H9 (cell line): ENCODE measurements at regions not wholly inside any gene's neighbourhood (a gene's known extent, or its start where the extent isn't known, plus 50 kb on each side); places are given as distances from the start of the nearest gene placed in this dataset.

Experiments
- DNase-seq: peaks from one replicate; pipeline ENCODE4 v3.0.0-alpha.2; 2017
- H2AFZ ChIP-seq: one replicate; pipeline ENCODE4 v1.6.1; 2013; ENCODE audit warnings: mild to moderate bottlenecking, low read length, control low read depth, moderate library complexity
- H2AK5ac ChIP-seq: 2 replicates; pipeline ENCODE4 v1.6.1; 2013; ENCODE audit warnings: low read length, control low read depth, mixed read lengths; ENCODE audit not compliant: insufficient read length
- H2BK120ac ChIP-seq: one replicate; pipeline ENCODE4 v1.6.1; 2013; ENCODE audit warnings: low read depth, mild to moderate bottlenecking, low read length, control low read depth, inconsistent platforms; ENCODE audit not compliant: poor library complexity, severe bottlenecking
- H2BK12ac ChIP-seq: 2 replicates; pipeline ENCODE4 v1.6.1; 2013; ENCODE audit warnings: low read length, control low read depth, mixed read lengths, low read depth; ENCODE audit not compliant: insufficient read length
- H2BK15ac ChIP-seq: 2 replicates; pipeline ENCODE4 v1.6.1; 2013; ENCODE audit warnings: low read depth, low read length, control low read depth
- H2BK20ac ChIP-seq: one replicate; pipeline ENCODE4 v1.6.1; 2013; ENCODE audit warnings: low read depth, mild to moderate bottlenecking, low read length, control low read depth, inconsistent platforms; ENCODE audit not compliant: poor library complexity, severe bottlenecking
- H2BK5ac ChIP-seq: 2 replicates; pipeline ENCODE4 v1.6.1; 2013; ENCODE audit warnings: low read length, control low read depth, mixed read lengths; ENCODE audit not compliant: insufficient read length
- H3K14ac ChIP-seq: 2 replicates; pipeline ENCODE4 v1.6.1; 2013; ENCODE audit warnings: low read length, control low read depth; ENCODE audit not compliant: insufficient read depth
- H3K18ac ChIP-seq: 2 replicates; pipeline ENCODE4 v1.6.1; 2013; ENCODE audit warnings: low read depth, mild to moderate bottlenecking, mixed read lengths, low read length, control low read depth; ENCODE audit not compliant: insufficient read length
- H3K23ac ChIP-seq: 2 replicates; pipeline ENCODE4 v1.6.1; 2013; ENCODE audit warnings: low read length, control low read depth, mixed read lengths, low read depth; ENCODE audit not compliant: insufficient read length
- H3K23me2 ChIP-seq: 2 replicates; pipeline ENCODE4 v1.6.1; 2013; ENCODE audit warnings: low read depth, mild to moderate bottlenecking, mixed read lengths, low read length, control low read depth; ENCODE audit not compliant: insufficient read length, poor library complexity, severe bottlenecking
- H3K27ac ChIP-seq: 2 replicates; pipeline ENCODE4 v1.5.1; 2013; ENCODE audit warnings: low read length, control low read depth, mixed read lengths, low read depth; ENCODE audit not compliant: insufficient read length
- H3K27me3 ChIP-seq: 2 replicates; pipeline ENCODE4 v1.6.1; 2013; ENCODE audit warnings: low read length, control low read depth, inconsistent platforms; ENCODE audit not compliant: insufficient read depth
- H3K4ac ChIP-seq: 2 replicates; pipeline ENCODE4 v1.6.1; 2013; ENCODE audit warnings: low read depth, mild to moderate bottlenecking, control low read depth, inconsistent platforms, low read length, moderate library complexity
- H3K4me1 ChIP-seq: 2 replicates; pipeline ENCODE4 v1.6.1; 2013; ENCODE audit warnings: low read length, control low read depth, inconsistent platforms; ENCODE audit not compliant: insufficient read depth
- H3K4me2 ChIP-seq: 2 replicates; pipeline ENCODE4 v1.6.1; 2013; ENCODE audit warnings: low read length, control low read depth, mixed read lengths; ENCODE audit not compliant: insufficient read length, insufficient read depth
- H3K56ac ChIP-seq: 2 replicates; pipeline ENCODE4 v1.6.1; 2013; ENCODE audit warnings: low read depth, mild to moderate bottlenecking, mixed read lengths, low read length, control low read depth; ENCODE audit not compliant: insufficient read length
- H3K79me1 ChIP-seq: 2 replicates; pipeline ENCODE4 v1.6.1; 2013; ENCODE audit warnings: low read depth, mild to moderate bottlenecking, moderate library complexity, low read length, control low read depth, inconsistent platforms; ENCODE audit not compliant: insufficient read depth, poor library complexity, severe bottlenecking
- H3K79me2 ChIP-seq: 2 replicates; pipeline ENCODE4 v1.6.1; 2013; ENCODE audit warnings: low read length, control low read depth, inconsistent platforms; ENCODE audit not compliant: insufficient read depth
- H3K9ac ChIP-seq: 2 replicates; pipeline ENCODE4 v1.6.1; 2013; ENCODE audit warnings: low read length, control low read depth, mixed read lengths; ENCODE audit not compliant: insufficient read length; ENCODE audit errors: extremely low read depth
- H3K9me3 ChIP-seq: one replicate; pipeline ENCODE4 v1.6.1; 2013; ENCODE audit warnings: low read depth, low read length, inconsistent platforms; ENCODE audit not compliant: control insufficient read depth
- H3T11ph ChIP-seq: one replicate; pipeline ENCODE4 v1.6.1; 2013; ENCODE audit warnings: mild to moderate bottlenecking, low read length, control low read depth, inconsistent platforms
- H4K20me1 ChIP-seq: one replicate; pipeline ENCODE4 v1.6.1; 2013; ENCODE audit not compliant: control insufficient read depth, insufficient read length, insufficient read depth
- H4K5ac ChIP-seq: 2 replicates; pipeline ENCODE4 v1.6.1; 2013; ENCODE audit warnings: low read depth, mild to moderate bottlenecking, mixed read lengths, low read length, control low read depth; ENCODE audit not compliant: insufficient read length
- H4K8ac ChIP-seq: replicated peaks from 2 replicates; pipeline ENCODE4 v1.6.1; 2013; ENCODE audit warnings: low read length, control low read depth, mixed read lengths, low read depth; ENCODE audit not compliant: insufficient read length
- H4K91ac ChIP-seq: 2 replicates; pipeline ENCODE4 v1.6.1; 2013; ENCODE audit warnings: low read depth, mild to moderate bottlenecking, moderate library complexity, mixed read lengths, low read length, control low read depth; ENCODE audit not compliant: insufficient read length
- H3K27ac Mint-ChIP-seq, 3 experiments: 2 replicates in 2 of 3; 3 replicates in 1 of 3; pipeline ENCODE4 v1.8.0; 2020 to 2021; ENCODE audit warnings: mixed read lengths in 3 of 3, mild to moderate bottlenecking in 1 of 3, moderate library complexity in 1 of 3
- H3K27me3 Mint-ChIP-seq: 2 replicates; pipeline ENCODE4 v1.8.0; 2021; ENCODE audit warnings: low read depth, mild to moderate bottlenecking, moderate library complexity, mixed read lengths
- H3K36me3 Mint-ChIP-seq, 3 experiments: 2 replicates in 2 of 3; 3 replicates in 1 of 3; pipeline ENCODE4 v1.8.0; 2020 to 2021; ENCODE audit warnings: low read depth in 3 of 3, mixed read lengths in 3 of 3; ENCODE audit not compliant: insufficient read depth in 1 of 3
- H3K4me1 Mint-ChIP-seq, 2 experiments: 2 replicates each; pipeline ENCODE4 v1.8.0; 2020; ENCODE audit warnings: mixed read lengths in 2 of 2
- H3K4me3 Mint-ChIP-seq, 2 experiments: 2 replicates in 1 of 2; 3 replicates in 1 of 2; pipeline ENCODE4 v1.8.0; 2020 to 2021; ENCODE audit warnings: mild to moderate bottlenecking in 2 of 2, mixed read lengths in 2 of 2, moderate library complexity in 1 of 2
- H3K9me3 Mint-ChIP-seq, 2 experiments: 2 replicates in 1 of 2; 3 replicates in 1 of 2; pipeline ENCODE4 v1.8.0; 2020; ENCODE audit warnings: mild to moderate bottlenecking in 2 of 2, mixed read lengths in 2 of 2, moderate library complexity in 1 of 2
- WGBS: extraction: QIAGEN DNeasy Blood & Tissue Kit; methylation state at CpG from one replicate; pipeline ENCODE4 v1.1.7; 2013; ENCODE audit warnings: missing lambda C conversion rate, low lambda C conversion rate, mixed read lengths; ENCODE audit not compliant: insufficient read length; ENCODE audit errors: extremely low coverage; 5-methylcytosine and 5-hydroxymethylcytosine counted together
- TF ChIP-seq, protein P1 (sequence below): fragments of 200-600 bp; sonication (generic); conservative IDR thresholded peaks from 3 replicates; pipeline ENCODE4 v1.8.0; 2021; ENCODE audit warnings: antibody characterized with exemption, mild to moderate bottlenecking

DNA sequence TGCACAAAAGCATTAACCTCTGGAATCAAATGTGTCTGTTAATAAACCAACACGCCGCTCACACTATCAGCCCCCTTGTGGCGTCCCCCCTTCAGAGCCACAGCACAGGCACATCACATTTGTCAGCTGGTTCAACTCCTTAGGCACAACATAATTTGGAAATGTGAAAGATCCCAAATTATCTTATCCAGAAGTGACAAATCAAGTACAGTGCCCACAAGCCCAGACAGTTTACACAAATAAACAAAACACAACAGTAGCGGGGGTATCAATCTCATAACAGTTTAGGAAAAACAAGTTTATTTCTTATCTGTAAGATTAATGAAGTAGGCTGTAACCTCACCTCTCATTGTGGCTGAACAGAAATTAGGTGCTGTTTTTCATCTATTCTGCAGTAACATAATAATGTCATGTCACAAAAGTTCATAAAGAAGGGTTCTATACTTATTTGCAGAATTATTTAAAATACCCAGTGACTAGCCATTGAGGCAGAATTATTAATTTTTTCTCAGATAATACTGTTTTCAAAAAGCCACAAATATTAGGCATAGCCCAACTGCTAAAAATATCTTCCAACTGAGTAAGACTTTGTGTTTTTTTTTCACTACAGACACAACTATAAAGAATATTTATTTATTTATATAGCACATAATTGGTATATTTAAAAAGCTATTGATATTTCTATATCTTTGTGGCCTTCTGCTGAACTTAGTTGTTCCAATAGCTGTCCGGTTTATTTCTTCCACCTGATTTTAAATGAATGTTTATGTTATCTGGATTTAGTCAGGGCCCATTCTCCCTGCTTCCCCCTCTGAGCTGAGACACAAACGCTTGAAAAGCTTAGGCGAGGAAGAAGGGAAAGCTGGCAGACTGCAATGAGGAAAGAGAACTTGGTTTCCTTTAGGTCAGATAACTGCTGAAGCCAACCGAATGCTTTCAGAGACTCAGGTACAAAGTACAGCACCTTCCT lies 214.7 kb downstream of the QDPR start:
- H3K9me3 Mint-ChIP-seq, result no peaks in the 10 kb centered on the region
- no peak overlapping the region for H3K23ac ChIP-seq
- no peaks in the 10 kb centered on the region for H3K23me2 ChIP-seq
- H3K4ac ChIP-seq, result no peak overlapping the region
- no peaks in the 10 kb centered on the region for H3K27me3 ChIP-seq
- H3T11ph ChIP-seq, result no peak overlapping the region
- no peaks in the 10 kb centered on the region for H3K36me3 Mint-ChIP-seq
- no peaks in the 10 kb centered on the region for H4K20me1 ChIP-seq
- no peak overlapping the region for H3K27ac Mint-ChIP-seq
- H2AK5ac ChIP-seq, result no peak overlapping the region
- H2BK5ac ChIP-seq, result no peak overlapping the region
- TF ChIP-seq, protein P1, sequence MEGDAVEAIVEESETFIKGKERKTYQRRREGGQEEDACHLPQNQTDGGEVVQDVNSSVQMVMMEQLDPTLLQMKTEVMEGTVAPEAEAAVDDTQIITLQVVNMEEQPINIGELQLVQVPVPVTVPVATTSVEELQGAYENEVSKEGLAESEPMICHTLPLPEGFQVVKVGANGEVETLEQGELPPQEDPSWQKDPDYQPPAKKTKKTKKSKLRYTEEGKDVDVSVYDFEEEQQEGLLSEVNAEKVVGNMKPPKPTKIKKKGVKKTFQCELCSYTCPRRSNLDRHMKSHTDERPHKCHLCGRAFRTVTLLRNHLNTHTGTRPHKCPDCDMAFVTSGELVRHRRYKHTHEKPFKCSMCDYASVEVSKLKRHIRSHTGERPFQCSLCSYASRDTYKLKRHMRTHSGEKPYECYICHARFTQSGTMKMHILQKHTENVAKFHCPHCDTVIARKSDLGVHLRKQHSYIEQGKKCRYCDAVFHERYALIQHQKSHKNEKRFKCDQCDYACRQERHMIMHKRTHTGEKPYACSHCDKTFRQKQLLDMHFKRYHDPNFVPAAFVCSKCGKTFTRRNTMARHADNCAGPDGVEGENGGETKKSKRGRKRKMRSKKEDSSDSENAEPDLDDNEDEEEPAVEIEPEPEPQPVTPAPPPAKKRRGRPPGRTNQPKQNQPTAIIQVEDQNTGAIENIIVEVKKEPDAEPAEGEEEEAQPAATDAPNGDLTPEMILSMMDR, result no peak
- H2BK120ac ChIP-seq, result no peak overlapping the region
- no peaks in the 10 kb centered on the region for H3K27me3 Mint-ChIP-seq
- no peak for DNase-seq
- H2BK12ac ChIP-seq, result no peak overlapping the region
- WGBS, result no CpG with 5 or more reads among the region's 8 CpGs
- H3K79me1 ChIP-seq, result no peaks in the 10 kb centered on the region
- no peak overlapping the region for H4K8ac ChIP-seq
- H3K79me2 ChIP-seq, result no peaks in the 10 kb centered on the region
- H3K4me1 ChIP-seq, result no peaks in the 10 kb centered on the region
- no peak overlapping the region for H3K14ac ChIP-seq
- no peak overlapping the region for H2BK20ac ChIP-seq
- H3K9ac ChIP-seq, result no peak overlapping the region
- H2AFZ ChIP-seq, result no peak overlapping the region
- no peak overlapping the region for H3K4me3 Mint-ChIP-seq
- H3K4me1 Mint-ChIP-seq, result no peaks in the 10 kb centered on the region
- no peak overlapping the region for H3K56ac ChIP-seq
- H3K27ac ChIP-seq, result no peak overlapping the region
- H3K4me2 ChIP-seq, result no peak overlapping the region
- no peak overlapping the region for H4K91ac ChIP-seq
- no peak overlapping the region for H3K18ac ChIP-seq
- no peak overlapping the region for H2BK15ac ChIP-seq
- no peak overlapping the region for H4K5ac ChIP-seq
- no peaks in the 10 kb centered on the region for H3K9me3 ChIP-seq
